IPS-NIHi7 (cell line): ENCODE measurements at regions not wholly inside any gene's neighbourhood (a gene's known extent, or its start where the extent isn't known, plus 50 kb on each side); places are given as distances from the start of the nearest gene placed in this dataset.
"Not testable (repeated sequence)": the region's sequence is repeated elsewhere in the genome, so short reads cannot be mapped to it uniquely, and the experiment has no call there.

Experiments
- DNase-seq: peaks from one replicate; pipeline ENCODE4 v3.0.0; 2012; ENCODE audit warnings: mixed read lengths; ENCODE audit errors: extremely low spot score

- no peak for DNase-seq
These were observed 436.3 kb downstream of the KLHL13 start for GRCh38 chrX:117680286-117680685.

- no peak for DNase-seq
These were observed 463.2 kb downstream of the KLHL13 start for GRCh38 chrX:117653396-117653795.

- DNase-seq, result no peak
These were observed 471.0 kb downstream of the KLHL13 start for GRCh38 chrX:117645639-117646038.

GRCh38 chrX:117641913-117642656 lies 474.5 kb downstream of the KLHL13 start:
- DNase-seq, result no peak

- no peak for DNase-seq
These were observed 479.8 kb downstream of the KLHL13 start for GRCh38 chrX:117636826-117637225.

GRCh38 chrX:117633277-117633676 lies 483.3 kb downstream of the KLHL13 start:
- no peak for DNase-seq

GRCh38 chrX:117628381-117628780 lies 488.2 kb downstream of the KLHL13 start:
- no peak for DNase-seq

GRCh38 chrX:117610806-117611205 lies 505.8 kb downstream of the KLHL13 start:
- no peak for DNase-seq

GRCh38 chrX:117610049-117610448 lies 506.6 kb downstream of the KLHL13 start:
- DNase-seq, result no peak

- DNase-seq, result no peak
These were observed 509.0 kb downstream of the KLHL13 start for GRCh38 chrX:117607561-117607960.

- not testable (repeated sequence) for DNase-seq
These were observed 510.5 kb downstream of the KLHL13 start for GRCh38 chrX:117606101-117606500.

GRCh38 chrX:117570160-117570559 lies 546.5 kb downstream of the KLHL13 start:
- no peak for DNase-seq

- DNase-seq, result no peak
These were observed 548.4 kb downstream of the KLHL13 start for GRCh38 chrX:117568238-117568637.

GRCh38 chrX:117543885-117544284 lies 572.7 kb downstream of the KLHL13 start:
- DNase-seq, result no peak

- DNase-seq, result no peak
These were observed 577.6 kb downstream of the KLHL13 start for GRCh38 chrX:117539090-117539418.

GRCh38 chrX:117538178-117539089 lies 578.2 kb downstream of the KLHL13 start:
- no peak for DNase-seq

GRCh38 chrX:117532339-117532738 lies 584.3 kb downstream of the KLHL13 start:
- no peak for DNase-seq

GRCh38 chrX:117522725-117523700 lies 593.6 kb downstream of the KLHL13 start:
- DNase-seq, result no peak

- DNase-seq, result no peak
These were observed 598.6 kb downstream of the KLHL13 start for GRCh38 chrX:117517994-117518393.

- DNase-seq, result no peak
These were observed 605.2 kb downstream of the KLHL13 start for GRCh38 chrX:117511379-117511778.

GRCh38 chrX:117510453-117510852 lies 606.2 kb downstream of the KLHL13 start:
- DNase-seq, result peak; percentile 41

- no peak for DNase-seq
These were observed 608.6 kb downstream of the KLHL13 start for GRCh38 chrX:117508021-117508420.
